ENCODE measurements at regions not wholly inside any gene's neighbourhood (a gene's known extent, or its start where the extent isn't known, plus 50 kb on each side); places are given as distances from the start of the nearest gene placed in this dataset.

GRCh38 chr21:26288026-26288425 is 117.5 kb upstream of the APP start:
- no peaks in the 10 kb centered on the region for H3K27me3 ChIP-seq
- H3K4me1 ChIP-seq = no peaks in the 10 kb centered on the region
- H3K36me3 ChIP-seq = no peaks in the 10 kb centered on the region
- no peak overlapping the region for H3K27ac ChIP-seq
- intact Hi-C loops (cut with DNase I) = no loop called here
- WGBS (ENCODE audit: insufficient coverage, low coverage, low lambda C conversion rate, missing lambda C conversion rate) = 63% methylated on average over 1 of the region's 1 CpG
- no peak overlapping the region for H3K4me3 ChIP-seq
- no peak for ATAC-seq
- no peak for DNase-seq
- no peaks in the 10 kb centered on the region for H3K9me3 ChIP-seq
- TF ChIP-seq CTCF (IDR thresholded peaks at IDR 0.05) (no peak), POLR2A (IDR thresholded peaks at IDR 0.05) (no peak)

DNA sequence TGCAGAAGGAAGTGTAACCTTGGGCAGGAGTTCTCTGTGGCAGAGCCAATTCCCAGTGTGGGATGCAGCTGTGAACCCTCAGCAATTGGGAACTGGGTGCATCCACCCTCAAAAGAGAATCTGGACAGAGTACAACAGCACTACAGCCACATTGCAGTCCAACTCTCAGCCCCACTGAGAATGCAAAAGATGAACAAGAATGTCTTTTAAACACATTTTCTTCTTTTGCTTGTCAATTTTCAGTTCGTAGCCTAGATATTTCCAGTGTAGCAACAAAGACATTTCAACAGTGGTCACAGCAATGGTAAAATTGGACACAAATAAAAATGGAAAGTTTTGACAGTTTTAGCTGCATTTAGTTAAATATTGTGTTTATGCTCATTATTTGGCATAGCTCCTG is 114.0 kb upstream of the APP start:
- ATAC-seq (no peak), DNase-seq (no peak)
- intact Hi-C loops (cut with DNase I) = no loop called here
- 53% methylated on average over 1 of the region's 1 CpG for WGBS (ENCODE audit: insufficient coverage, low coverage, low lambda C conversion rate, missing lambda C conversion rate)
- Histone ChIP-seq H3K9me3 (no peaks in the 10 kb centered on the region), H3K4me1 (no peaks in the 10 kb centered on the region), H3K36me3 (no peaks in the 10 kb centered on the region), H3K27ac (no peak overlapping the region), H3K4me3 (no peak overlapping the region), H3K27me3 (no peaks in the 10 kb centered on the region)
- no peak for TF ChIP-seq CTCF (IDR thresholded peaks at IDR 0.05)
- TF ChIP-seq POLR2A (IDR thresholded peaks at IDR 0.05) = no peak

GRCh38 chr21:26282058-26282457 is 111.5 kb upstream of the APP start:
- DNase-seq (no peak), ATAC-seq (no peak)
- TF ChIP-seq CTCF (IDR thresholded peaks at IDR 0.05) (no peak), POLR2A (IDR thresholded peaks at IDR 0.05) (no peak)
- Histone ChIP-seq H3K27me3 (no peaks in the 10 kb centered on the region), H3K27ac (no peak overlapping the region), H3K4me1 (no peaks in the 10 kb centered on the region), H3K4me3 (no peak overlapping the region), H3K36me3 (no peaks in the 10 kb centered on the region), H3K9me3 (no peaks in the 10 kb centered on the region)
- 21% methylated on average over 4 of the region's 4 CpGs for WGBS (ENCODE audit: insufficient coverage, low coverage, low lambda C conversion rate, missing lambda C conversion rate)
- intact Hi-C loops (cut with DNase I) = no loop called here

GRCh38 chr21:26281506-26281905 is 110.9 kb upstream of the APP start:
- Histone ChIP-seq H3K4me3 (no peak overlapping the region), H3K9me3 (no peaks in the 10 kb centered on the region), H3K4me1 (no peaks in the 10 kb centered on the region), H3K27me3 (no peaks in the 10 kb centered on the region), H3K27ac (no peak overlapping the region), H3K36me3 (no peaks in the 10 kb centered on the region)
- ATAC-seq (no peak), DNase-seq (no peak)
- 72% methylated on average over 2 of the region's 2 CpGs for WGBS (ENCODE audit: insufficient coverage, low coverage, low lambda C conversion rate, missing lambda C conversion rate)
- intact Hi-C loops (cut with DNase I) = no loop called here
- TF ChIP-seq CTCF (IDR thresholded peaks at IDR 0.05) = no peak
- no peak for TF ChIP-seq POLR2A (IDR thresholded peaks at IDR 0.05)

- 7% methylated on average over 3 of the region's 3 CpGs for WGBS (ENCODE audit: insufficient coverage, low coverage, low lambda C conversion rate, missing lambda C conversion rate)
- no peaks in the 10 kb centered on the region for H3K36me3 ChIP-seq
- no peak for DNase-seq
- H3K27ac ChIP-seq = no peak overlapping the region
- H3K9me3 ChIP-seq = no peaks in the 10 kb centered on the region
- intact Hi-C loops (cut with DNase I) = no loop called here
- no peak overlapping the region for H3K4me3 ChIP-seq
- no peak for ATAC-seq
- TF ChIP-seq POLR2A (IDR thresholded peaks at IDR 0.05) (no peak), CTCF (IDR thresholded peaks at IDR 0.05) (no peak)
- H3K27me3 ChIP-seq = no peaks in the 10 kb centered on the region
- no peaks in the 10 kb centered on the region for H3K4me1 ChIP-seq
Observed at GRCh38 chr21:26280775-26281174, 110.2 kb upstream of the APP start.

Data from right lobe of liver (tissue), 6 donors.